GM18870 (cell line): ENCODE measurements at regions not wholly inside any gene's neighbourhood (a gene's known extent, or its start where the extent isn't known, plus 50 kb on each side); places are given as distances from the start of the nearest gene placed in this dataset.

Experiments
- ATAC-seq: cut with Tn5 transposase; IDR thresholded peaks from one replicate; pipeline ENCODE4 v1.9.1; 2021; ENCODE audit warnings: moderate library complexity; ENCODE audit not compliant: unreplicated experiment

DNA sequence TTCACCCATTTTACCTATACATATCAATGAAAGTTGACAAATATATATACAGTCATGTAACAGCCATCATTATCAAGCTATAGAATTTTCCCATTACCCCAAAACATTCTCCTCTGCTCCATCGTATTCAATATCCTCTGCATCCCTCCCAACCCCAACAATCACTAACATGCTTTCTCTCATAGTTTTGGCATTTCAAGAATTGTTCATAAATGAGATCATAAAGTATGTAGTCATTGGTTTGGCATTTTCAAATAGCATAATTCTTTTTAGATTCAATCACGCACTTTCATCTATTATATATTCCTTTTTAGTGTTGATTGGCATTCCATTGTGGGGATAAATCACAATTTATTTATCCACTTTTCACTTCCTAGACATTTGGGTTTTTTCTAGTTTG lies 866.0 kb upstream of the TMEM132C start:
- no peak for ATAC-seq

DNA sequence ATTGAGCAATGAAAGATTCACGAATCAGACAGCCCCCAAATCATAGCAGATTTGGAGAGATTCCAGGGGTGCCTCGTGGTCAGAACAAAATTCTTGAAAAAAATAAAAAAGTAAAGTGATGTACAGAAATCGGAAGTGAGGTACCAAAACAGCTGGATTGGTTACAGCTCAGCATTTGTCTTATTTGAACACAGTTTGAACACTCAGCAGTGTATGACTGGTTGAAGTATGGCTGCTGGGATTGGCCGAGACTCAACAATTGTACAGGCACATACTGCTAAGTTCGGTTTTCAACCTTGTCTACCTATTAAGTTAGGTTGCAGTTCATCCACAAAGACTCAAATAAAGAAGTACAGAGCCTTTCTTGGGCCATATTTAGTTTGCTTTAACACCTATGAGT lies 865.4 kb upstream of the TMEM132C start:
- ATAC-seq, result no peak

DNA sequence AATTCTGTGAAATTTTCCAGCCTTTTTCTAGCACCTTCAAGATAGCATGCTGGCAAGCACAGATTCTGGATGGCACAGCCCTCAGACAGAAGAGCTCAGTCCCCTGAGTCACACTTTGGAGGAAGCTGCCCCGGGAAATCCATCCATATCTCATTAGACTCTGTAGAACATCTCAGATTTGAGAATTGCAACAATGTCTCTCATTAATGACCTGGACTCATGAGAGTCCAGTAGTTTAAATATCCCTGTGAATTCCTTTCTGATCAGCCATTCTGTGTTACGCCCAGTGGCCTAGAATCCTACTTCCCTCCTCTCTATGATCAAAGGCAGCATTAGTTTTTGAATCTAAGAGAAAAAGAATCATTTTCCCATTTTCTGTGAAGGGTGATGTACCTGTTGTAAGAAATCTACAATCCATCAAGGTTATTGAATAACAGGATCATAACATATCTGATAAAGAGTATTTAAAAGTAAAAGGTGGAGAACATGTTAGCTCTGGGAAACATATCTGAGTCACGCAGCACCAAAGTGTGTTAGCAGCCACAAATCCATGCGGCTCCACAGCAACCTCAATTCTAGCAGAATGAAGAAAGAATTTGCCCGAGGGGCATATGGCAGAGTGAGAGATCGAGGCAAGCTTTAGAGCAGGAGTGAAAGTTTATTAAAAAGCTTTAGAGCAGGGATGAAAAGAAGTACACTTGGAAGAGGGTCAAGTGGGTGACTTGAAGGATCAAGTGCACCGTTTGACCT lies 855.6 kb upstream of the TMEM132C start:
- ATAC-seq, result no peak

DNA sequence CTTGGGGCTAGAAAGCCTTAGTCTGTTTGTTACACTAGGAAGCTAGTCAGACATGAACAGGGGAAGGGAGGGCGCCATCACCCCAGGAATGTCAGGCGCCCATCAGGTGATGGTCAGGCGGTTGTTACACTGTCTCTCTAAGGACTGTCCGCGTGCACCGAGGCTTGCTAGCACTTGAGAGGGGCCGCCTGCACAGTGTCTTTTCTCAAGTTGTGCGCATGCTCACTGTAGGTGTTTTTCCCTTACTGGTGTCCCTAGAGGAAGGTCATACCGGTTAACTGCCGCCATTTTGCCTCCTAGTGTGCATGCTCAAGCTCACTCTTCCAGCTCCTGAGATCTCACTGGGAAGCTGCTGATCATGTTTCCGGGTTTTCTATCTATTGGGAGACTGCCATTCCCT lies 855.0 kb upstream of the TMEM132C start:
- no peak for ATAC-seq

DNA sequence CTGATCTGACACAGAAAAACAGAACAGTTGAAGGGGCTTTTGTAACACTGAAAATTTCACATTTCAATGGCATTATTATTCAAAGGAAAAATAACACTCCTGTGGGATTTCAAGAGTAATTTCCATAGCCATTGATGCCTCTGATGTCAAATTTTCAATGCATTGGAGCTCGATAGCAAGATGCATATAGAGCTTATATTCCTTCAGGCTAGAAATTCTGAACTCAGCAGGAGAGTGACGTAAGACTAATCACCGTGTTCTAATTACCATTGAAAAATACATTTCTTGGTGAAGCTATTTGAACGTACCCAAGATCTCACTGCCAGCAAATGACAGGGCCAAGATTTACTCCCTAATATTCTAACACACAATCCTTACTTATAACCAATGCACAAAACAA lies 854.1 kb upstream of the TMEM132C start:
- ATAC-seq, result no peak

DNA sequence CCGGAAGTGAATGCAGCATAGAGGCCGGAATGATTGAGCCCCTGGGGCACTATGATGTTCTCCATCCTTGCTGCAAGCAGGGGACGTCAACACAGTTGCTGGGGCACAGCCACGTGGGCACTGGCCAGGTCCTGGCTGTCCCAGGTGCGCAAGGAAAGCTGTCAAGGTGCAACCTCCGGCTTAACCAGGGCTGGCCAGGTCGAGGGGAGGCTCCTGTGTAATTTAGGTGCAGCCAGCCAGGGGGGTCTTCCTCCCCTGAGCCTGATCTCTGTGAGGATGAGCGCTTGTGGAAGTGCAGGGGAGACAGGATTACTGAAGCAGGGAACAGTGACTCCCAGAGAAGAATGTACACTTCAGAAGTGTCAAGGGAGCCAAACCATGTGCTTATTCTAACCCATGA lies 852.8 kb upstream of the TMEM132C start:
- ATAC-seq, result no peak

DNA sequence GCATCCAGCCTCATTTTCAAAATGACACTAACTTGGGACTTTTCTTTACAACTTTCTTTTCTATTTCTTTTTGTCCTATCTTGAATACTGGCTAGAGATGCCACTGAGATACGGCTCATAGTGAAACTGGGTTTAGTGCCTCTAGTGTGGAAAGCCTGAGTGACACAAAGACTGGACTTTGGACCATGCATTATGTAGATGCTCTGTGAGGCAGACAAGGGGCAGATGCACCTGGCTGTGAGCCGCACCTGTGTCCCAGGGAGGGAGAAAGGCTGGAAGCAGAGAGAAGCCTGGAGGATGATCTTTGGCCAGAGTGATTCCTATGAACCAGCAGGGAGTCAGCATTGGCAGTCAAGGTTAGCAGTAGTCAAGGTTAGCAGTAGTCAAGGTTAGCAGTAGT lies 852.3 kb upstream of the TMEM132C start:
- no peak for ATAC-seq

DNA sequence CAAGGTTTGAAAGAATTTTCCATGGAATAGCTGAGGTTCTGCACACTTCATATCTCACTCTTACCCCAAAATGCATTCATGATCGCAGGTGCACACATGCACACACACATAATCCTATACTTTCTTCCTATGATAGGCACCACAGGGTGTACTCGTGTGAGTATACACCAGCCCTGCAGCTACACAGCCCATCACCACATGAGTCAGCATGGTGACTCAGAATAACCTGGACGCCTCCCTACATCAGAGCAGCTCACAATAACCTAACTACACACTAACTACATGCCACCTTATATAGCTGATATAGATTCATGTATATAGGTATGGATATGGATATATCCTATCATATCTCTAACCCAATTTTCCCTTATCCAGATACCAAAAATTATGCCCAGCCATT lies 850.2 kb upstream of the TMEM132C start:
- no peak for ATAC-seq

DNA sequence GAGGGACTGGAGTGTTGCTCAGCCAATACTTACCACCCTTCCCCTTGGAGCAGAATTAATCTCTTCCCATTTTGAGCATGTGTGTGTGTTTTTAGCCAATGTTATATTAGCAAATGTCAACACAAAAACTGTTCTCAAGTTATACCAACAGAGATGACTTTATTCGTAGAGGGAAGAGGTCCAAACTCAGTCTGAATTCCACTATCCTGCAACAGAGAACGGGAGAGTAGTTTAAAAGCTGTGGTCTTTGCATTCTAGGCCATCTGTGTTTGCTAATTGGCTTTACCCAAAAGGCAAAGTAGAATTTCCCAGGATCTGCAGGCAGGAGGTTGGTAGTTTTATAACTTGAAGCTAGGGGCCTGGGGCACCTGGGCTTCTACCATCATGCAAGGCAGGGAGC lies 847.9 kb upstream of the TMEM132C start:
- ATAC-seq, result no peak

DNA sequence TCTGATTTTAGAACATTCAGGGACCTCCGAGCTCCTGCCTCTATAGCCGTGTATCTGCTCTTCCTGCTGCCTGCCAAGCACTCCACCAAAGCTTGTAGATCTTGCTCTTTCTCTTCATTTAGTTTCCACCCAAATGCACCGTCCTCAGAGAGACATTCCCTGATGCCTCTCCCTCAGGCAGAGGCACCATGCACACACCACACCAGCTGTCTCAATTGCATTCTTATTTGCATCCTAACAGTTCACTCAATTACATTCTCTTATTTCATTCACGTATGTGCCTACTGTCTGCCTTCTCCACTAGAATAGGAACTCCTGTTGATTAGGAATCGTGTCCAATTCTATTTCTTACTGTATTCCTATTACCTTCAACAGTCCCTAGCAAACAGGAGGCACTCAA lies 845.4 kb upstream of the TMEM132C start:
- no peak for ATAC-seq

DNA sequence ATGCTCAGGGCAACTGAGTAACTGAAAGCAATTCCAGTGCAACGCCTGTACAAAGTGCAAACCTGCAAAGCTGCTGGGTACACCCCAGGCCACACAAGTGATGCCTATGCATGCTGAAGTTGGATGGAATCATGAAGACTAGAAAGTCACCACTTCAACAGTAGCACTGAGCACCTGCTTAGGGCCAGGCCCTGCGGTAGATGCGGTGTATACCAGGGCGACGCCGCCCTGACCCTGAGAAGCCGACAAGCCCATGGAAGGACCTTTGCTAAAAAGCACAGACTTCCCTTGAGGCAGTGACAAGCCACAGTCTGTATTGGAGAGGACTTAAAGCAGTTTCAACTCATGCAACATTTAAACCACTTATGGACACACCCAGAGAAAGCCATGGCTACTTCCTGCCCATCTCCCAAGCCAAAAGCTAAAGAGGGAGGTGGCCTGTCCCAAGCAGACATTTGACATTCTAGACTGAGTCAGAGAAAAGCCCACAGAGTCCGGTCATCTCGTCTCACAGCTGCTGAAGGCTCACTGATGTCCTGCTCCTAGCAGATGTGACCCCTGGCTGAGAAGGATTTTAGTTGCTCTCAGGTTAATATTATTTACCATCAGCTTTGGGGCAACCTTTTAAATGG lies 843.9 kb upstream of the TMEM132C start:
- no peak for ATAC-seq

DNA sequence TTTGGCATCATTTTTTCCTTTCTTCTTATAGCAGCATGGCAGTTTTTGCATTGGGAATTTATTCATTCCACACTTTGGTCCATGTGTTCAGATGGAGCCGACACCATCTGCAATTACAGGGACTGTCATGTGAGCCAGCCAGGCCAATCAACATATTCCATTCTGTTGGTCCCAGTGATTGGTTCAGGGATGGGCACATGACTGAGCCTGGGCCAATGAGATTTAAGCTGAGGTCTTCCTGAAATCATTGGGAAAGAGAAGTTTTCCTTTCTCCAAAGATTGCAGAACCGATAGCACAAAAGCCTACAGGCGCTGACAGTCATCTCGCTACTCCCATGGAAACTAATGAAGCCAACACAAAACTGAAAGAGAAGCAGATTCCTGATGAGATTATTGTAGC lies 841.5 kb upstream of the TMEM132C start:
- no peak for ATAC-seq

DNA sequence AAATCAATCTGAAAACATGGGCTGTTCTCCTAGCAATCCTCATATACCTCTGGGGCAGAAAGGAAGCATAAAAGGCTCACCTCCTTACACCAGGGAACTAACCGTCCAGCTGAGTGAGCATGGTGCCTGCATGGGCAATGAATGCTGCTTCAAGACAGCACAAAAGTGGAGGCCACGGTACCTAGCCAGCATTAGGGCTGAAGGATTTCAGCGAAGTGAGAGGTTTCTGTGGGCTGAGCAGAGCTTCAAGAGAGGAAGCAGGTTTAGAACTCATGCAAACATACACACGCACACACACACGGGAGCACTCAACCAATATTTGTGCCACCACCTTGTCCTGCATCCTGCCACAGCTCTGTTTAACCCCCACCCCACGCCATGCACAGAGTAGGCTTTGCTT lies 838.5 kb upstream of the TMEM132C start:
- ATAC-seq, result no peak

DNA sequence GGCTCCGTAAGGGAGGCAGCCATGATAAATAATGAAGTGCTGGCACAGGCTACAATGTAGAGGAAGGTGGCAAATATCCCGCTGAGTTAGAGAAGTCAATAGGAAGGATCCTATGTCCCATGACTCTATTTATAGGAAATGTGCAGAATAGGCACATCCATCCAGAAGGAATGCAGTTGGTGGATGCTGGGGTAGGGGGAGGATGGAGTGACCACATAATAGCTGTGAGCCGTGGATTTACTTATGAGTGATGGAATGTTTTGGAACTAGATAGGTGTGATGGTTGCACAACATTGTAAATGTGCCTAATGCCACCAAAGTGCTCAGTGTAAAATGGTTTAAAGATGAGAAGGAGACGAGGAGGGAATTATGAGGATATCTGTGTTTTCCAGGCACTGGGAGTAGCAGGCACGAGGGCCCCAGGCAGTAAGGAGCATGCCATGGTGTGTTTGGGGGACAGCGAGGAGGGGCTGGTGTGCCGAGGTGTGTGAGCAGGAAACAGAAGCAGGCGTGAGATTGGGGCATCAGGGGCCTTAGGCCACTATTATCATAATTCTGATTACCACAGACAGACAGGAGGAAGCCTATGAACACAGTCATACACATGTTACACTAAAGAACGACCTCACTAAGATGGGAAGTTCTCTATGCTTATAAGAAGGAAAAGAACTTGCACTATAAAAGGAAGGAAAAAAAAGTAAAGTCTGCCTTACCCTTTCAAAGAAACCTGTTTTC lies 837.3 kb upstream of the TMEM132C start:
- ATAC-seq, result no peak

DNA sequence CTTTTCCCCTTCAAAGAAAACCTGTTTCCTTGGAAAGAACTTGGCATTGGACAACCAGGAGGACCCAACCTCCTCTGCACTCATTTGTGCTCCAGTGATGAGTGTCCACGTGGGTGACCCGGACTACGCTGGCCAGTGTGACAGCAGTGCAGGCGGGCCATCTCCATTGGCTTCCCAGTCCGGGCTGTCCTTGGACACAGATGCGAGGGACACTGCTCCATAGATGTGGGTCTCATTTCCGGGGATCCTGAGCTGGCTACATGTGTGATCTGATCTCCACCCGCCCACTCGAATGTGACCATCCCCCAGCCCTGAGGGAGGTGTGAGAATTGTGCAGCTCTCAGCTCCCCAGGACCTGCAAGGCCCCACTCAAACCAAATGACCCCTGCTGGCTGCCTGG lies 836.6 kb upstream of the TMEM132C start:
- no peak for ATAC-seq

DNA sequence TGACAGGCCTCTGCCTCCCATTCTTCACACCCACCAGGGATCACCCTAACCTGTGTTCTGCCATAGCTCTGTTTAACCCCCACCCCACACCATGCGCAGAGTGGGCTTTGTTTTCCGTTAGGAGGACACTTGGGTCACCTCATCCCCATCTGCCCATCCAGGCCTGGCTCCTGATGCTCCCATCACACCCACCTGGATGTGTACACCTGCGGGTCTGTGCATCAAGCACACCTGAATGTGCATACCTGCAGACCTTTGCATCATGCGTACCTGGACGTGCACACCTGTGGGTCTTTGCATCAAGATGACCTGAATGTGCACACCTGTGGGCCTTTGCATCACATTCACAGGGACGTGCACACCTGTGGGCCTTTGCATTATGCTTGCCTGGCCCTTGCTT lies 835.8 kb upstream of the TMEM132C start:
- ATAC-seq, result no peak

DNA sequence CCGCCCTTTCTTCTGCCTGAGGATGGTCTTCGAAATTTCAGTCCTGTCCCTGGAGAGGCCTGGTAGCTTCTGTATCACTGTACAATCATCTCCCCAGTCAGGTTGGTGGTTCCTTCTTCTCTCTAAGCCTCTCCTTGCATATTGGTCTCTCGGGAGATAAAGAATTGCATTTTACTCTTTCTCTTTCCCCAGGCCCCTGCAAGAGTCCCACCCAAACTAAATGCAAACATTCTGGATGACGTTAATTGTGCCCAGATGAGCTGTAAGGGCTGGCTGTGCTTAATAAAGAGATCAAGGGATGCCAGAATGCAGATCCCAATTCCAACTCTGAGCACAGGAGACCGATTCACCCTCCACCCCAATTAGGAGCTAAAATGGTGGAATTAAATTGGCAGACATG lies 835.4 kb upstream of the TMEM132C start:
- ATAC-seq, result no peak

DNA sequence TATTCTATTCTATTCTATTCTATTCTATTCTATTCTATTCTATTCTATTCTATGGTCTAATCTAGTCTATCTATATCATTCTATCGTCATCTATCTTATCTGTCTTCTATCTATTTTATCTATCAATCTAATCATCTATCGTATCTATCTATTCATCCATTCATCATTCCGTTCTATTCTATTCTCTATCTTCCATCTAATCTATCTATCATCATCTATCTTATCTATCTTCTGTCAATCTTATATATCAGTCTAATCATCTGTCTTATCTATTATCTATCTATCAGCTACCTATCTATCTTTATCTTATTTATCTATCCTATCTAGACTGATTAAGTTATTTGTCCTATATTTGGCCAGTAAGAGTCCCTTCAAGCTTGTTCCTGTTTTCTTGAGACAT lies 831.5 kb upstream of the TMEM132C start:
- ATAC-seq, result no peak

DNA sequence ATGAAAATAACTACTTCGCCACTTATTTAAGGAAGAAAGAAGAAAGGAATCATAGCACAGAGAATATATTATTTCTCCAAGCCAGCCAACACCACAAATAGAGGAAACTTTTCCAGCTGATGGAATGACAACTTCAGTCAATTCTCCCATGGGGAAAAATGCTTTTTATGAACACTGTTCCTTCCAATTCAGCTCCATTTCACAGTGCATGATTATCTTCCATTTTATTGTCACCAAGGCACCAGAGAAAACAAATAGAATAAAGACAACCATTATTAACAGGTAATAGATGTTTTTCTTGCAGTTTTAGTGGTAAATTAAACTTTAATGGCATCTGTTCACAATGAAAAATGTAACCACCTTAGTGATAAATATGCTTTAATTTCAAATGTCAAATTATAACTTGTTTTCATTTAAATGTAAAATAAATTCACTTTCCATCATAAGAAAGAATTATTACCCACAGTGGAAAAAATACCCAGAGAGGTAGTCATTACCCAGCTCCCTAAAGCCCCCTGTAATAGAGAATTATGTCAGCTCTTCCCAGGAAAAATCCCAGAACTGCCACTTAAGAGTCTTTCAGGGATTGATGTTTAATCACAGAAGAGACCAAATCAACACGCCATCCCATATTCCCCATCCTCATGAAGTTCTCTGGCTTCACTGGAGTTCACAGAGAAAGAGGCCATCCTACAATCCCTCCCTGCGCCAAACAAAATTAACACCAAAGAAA lies 828.3 kb upstream of the TMEM132C start:
- ATAC-seq, result no peak

DNA sequence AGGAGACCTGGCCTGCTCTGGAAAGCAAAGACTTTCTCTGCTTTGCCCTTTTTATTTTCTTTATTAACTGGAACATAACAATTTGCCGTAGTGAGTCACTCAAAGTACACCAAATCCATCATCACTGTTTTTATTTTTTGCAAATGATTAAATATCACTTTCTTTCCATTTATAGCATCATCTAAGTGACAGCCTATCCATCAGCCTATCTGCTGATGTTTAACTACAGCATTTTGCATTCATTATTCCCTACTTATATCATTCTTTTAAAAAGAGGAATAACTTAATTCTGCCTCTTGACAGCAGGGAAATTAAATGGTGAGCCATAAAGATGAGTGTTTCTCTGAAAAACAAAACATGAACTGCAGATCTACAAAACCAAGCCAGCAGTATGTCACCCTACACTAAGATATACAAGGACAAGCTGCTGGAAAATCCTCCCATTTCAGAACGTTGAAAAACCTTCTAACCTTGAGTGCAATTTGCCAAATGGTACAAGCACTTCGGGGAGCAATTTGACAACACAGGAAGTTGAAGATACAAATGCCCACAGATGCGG lies 821.3 kb upstream of the TMEM132C start:
- ATAC-seq, result no peak

DNA sequence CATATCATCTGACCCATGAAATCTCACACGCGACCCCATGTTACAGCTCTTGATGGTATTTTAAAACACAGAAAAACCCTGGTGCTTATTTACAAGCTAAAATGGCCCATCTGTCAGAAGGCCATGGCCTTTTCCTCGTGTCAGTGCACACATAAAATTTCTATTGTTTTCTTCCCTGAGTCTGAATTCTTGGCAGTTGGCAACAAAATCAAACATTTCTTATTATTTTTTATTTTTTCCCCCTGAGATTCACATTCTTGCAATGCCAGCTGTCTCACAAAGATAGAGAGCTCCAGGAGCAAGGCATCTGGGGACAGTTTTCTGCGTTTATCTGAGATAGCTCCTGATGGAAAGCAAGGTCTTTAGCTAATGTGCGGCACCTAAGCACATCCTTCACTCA lies 818.1 kb upstream of the TMEM132C start:
- no peak for ATAC-seq
